Endothelial cell of hepatic sinusoid (primary cell): ENCODE measurements at regions not wholly inside any gene's neighbourhood (a gene's known extent, or its start where the extent isn't known, plus 50 kb on each side); places are given as distances from the start of the nearest gene placed in this dataset.
"Not testable (repeated sequence)": the region's sequence is repeated elsewhere in the genome, so short reads cannot be mapped to it uniquely, and the experiment has no call there.

Experiments used
- in situ Hi-C: cut with HindIII; loops from 2 replicates; pipeline ENCODE4 v1.10.0; 2017; ENCODE audit warnings: low sequenced_read_pairs

DNA sequence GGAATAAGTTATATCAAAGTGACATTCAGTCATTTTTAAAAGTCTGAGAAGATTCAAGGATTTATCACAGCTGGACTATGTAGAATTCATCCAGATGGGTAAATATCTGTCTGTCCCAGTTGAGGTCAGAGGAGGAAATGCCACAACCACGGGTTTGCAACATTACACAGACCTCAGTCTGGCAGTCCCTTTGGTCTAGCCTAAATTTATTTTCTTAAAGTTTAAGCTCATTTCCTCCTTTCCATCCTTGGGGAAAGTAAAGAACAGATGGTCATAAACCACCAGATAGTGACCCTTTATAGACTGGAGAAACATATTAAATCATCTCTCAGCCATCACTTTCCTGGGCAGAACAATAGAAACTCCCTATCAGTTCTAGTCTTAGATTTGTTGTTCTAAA, 238.4 kb upstream of the DDI1 start:
- in situ Hi-C loops: no loop called here

DNA sequence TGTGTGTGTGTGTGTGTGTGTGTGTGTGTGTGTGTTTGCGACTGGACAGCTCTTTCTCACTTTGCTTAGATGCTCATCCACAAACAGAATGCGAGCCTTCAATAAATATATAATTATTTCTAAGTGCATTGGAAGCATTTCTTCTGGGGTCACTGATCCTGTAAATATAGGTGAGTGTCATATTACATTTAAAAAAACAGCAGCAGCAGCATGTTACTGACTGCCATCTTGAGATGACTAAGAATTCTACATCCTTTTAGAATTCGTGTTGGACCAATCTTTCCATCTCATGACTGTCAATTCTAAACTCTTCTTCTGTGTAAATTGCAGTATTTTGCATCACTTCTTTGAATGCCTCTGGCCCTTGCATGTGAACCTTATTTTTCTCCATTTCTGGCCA, 238.0 kb upstream of the DDI1 start:
- in situ Hi-C loops: no loop called here

DNA sequence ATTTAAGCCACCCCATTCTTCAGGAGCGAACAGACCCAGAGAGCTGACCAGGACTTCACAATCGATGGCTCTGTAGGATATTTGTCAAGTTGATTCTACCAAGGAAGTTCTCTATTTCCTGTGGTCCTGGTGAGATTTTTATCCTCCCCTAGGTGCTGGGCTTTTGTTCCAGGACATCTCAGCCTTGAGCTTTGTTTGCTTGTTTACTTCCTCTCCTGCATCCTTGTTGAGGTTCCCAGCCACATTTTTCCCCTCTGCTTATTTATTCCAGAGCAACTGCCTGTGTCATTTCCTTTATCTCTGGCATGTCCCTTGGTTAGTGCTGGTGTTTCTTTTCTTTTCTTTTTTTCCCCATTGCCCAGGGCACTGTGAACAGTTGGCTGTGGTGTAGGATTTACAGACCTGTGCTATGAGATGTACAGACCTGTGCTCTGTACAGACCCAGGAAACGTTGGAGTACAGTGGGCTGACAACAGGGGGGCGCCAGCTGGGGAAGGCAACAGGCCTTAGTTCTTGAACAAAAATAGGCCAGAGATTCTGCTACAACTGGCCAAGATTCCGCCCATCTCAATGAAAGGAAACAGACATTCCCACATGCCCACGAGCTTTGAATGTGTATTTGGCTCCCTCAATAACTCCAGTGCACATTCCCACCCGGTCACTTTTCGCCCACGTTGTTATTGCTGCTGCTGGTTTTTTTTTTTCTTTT, 235.9 kb upstream of the DDI1 start:
- in situ Hi-C loops: no loop called here

DNA sequence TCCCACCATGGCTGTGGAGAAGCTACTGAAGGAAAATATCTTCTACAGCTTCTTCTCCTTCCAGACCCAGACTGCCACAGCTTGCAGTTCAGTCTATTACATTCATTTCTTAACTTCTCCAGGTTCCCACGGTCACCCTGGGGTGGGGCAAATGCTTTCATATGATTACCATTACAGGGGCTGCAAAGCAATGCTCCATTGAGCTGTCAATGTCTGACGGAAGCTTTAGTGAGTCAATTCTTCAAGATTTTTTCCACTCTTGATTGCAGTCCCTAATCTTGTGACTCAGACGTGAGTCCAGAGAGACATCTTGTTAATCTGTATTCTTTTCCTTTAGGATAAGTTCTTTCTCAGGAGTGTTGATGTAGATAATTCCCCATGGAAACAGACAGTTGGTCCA, 233.4 kb upstream of the DDI1 start:
- in situ Hi-C loops: no loop called here

DNA sequence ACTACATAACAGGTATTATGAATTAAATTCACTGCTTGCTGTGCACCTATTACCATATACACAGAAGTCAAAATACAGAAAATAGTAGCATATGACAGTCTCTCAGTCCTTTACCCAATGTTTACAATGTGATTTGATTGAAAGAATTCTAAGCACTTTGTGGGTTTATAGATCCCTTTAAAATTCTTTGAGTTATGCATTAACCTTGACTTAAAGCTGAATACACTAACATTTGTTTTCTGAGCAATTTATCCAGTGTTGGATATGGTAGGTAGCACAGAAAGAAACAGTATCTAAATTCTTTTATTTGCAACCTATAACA, 230.8 kb upstream of the DDI1 start:
- in situ Hi-C loops: loop anchor here (5.0 kb wide), 1 partner anchor 92 kb away; no protein-coding TSS in a partner anchor

GRCh38 chr11:103806130-103806895, 230.1 kb upstream of the DDI1 start:
- in situ Hi-C loops: loop anchor here (5.0 kb wide), 1 partner anchor 91 kb away; no protein-coding TSS in a partner anchor

GRCh38 chr11:103807806-103808205, 228.6 kb upstream of the DDI1 start:
- in situ Hi-C loops: loop anchor here (5.0 kb wide), 1 partner anchor 89 kb away; no protein-coding TSS in a partner anchor

- in situ Hi-C loops: loop anchor here (5.0 kb wide), 1 partner anchor 89 kb away; no protein-coding TSS in a partner anchor
Observed at GRCh38 chr11:103808252-103808651, 228.2 kb upstream of the DDI1 start.

- in situ Hi-C loops: no loop called here
Observed at GRCh38 chr11:103811870-103812455, 224.5 kb upstream of the DDI1 start.

DNA sequence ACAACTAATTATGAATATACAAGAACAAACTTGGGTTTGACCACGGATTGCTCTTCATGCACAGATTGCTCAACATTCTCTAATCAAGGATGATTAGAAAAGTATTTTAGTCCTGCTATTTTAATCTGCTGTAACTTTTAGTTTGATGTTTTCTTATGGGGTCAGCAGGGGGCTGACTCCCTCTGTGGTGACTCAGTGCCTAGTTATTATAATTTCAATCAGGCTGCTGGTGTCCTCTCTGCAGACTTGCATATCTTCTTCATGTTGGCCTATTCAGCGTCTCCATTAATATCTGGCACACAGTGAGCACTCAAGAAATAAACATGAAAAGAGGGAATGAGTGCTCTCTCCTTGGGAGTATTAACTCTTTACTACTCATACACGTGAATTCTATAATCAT, 223.8 kb upstream of the DDI1 start:
- in situ Hi-C loops: no loop called here

- in situ Hi-C loops: not testable (repeated sequence)
Observed at GRCh38 chr11:103820345-103820744, 216.1 kb upstream of the DDI1 start.

GRCh38 chr11:103824116-103824515, 212.3 kb upstream of the DDI1 start:
- in situ Hi-C loops: no loop called here

DNA sequence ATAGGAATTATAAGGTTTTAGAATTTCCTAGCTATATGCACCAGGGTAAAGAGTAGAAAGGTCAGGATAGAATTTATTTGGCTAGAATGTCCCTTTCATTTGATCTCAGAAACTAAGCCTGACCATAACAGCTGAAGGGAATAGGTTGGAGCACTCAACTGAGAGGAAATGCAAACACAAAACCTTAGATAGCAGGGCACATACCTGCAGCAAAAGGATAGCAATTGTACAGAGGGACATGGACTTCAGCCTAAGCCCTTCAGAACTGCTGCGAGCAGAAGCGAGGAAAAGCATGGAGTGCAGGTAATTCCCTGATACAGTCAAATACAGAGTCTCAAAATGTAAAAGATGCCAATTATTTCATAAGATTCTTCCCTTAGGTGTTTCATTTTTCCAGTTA, 211.0 kb upstream of the DDI1 start:
- in situ Hi-C loops: no loop called here

GRCh38 chr11:103826856-103827255, 209.6 kb upstream of the DDI1 start:
- in situ Hi-C loops: no loop called here

GRCh38 chr11:103829596-103829995, 206.8 kb upstream of the DDI1 start:
- in situ Hi-C loops: no loop called here

- in situ Hi-C loops: no loop called here
Observed at GRCh38 chr11:103830205-103830604, 206.2 kb upstream of the DDI1 start.

- in situ Hi-C loops: no loop called here
Observed at GRCh38 chr11:103832762-103833161, 203.7 kb upstream of the DDI1 start.

DNA sequence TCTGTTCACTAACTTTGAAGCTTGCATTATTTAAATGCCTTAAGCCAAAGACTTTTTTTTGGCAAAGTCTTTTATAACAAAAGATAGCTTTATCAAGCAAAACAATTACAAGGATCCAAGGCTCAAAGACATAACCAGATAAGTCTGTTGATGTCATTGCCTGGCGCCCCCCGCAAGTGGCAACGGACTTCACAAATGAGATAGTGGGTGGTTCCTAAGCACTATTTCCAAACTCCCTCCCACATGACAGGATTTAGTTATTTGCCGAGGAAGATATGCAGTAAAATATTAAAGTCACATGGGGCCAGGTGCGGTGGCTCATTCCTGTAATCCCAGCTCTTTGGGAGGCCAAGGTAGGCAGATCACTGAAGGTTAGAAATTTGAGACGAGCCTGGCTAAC, 194.2 kb upstream of the DDI1 start:
- in situ Hi-C loops: loop anchor here (5.0 kb wide), 1 partner anchor 105 kb away; no protein-coding TSS in a partner anchor

GRCh38 chr11:103842795-103843194, 193.6 kb upstream of the DDI1 start:
- in situ Hi-C loops: loop anchor here (5.0 kb wide), 1 partner anchor 105 kb away; no protein-coding TSS in a partner anchor

GRCh38 chr11:103844327-103845215, 191.9 kb upstream of the DDI1 start:
- in situ Hi-C loops: loop anchor here (5.0 kb wide), 1 partner anchor 103 kb away; no protein-coding TSS in a partner anchor

- in situ Hi-C loops: no loop called here
Observed at GRCh38 chr11:103845331-103845730, 191.1 kb upstream of the DDI1 start.
